PC-9 (cell line): ENCODE measurements at regions not wholly inside any gene's neighbourhood (a gene's known extent, or its start where the extent isn't known, plus 50 kb on each side); places are given as distances from the start of the nearest gene placed in this dataset.

Experiments used
- EZH2 ChIP-seq: fragments of 200-600 bp; sonication (generic); IDR thresholded peaks from 2 replicates; pipeline ENCODE4 v1.8.0; 2017; ENCODE audit warnings: antibody characterized with exemption, low read depth
- TF ChIP-seq, protein P1 (sequence below): fragments of 200-600 bp; sonication (generic); conservative IDR thresholded peaks from 2 replicates; pipeline ENCODE4 v1.6.1; 2017; ENCODE audit warnings: mixed run types, antibody characterized with exemption, mild to moderate bottlenecking, moderate library complexity

DNA sequence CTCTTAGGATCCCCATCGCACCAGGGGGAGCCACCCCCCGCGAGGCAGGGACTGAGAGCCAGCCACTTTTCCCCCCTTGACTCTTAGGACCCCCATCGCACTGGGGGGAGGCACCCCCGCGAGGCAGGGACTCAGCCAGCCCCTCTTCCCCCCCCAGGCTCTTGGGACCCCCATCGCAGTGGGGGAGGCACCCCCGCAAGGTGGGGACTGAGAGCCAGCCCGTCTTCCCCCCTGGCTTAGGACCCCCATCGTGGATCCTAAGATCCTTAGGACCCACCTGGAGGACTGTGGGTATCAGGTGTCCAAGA, 365.2 kb upstream of the SPRY2 start:
- TF ChIP-seq, protein P1, sequence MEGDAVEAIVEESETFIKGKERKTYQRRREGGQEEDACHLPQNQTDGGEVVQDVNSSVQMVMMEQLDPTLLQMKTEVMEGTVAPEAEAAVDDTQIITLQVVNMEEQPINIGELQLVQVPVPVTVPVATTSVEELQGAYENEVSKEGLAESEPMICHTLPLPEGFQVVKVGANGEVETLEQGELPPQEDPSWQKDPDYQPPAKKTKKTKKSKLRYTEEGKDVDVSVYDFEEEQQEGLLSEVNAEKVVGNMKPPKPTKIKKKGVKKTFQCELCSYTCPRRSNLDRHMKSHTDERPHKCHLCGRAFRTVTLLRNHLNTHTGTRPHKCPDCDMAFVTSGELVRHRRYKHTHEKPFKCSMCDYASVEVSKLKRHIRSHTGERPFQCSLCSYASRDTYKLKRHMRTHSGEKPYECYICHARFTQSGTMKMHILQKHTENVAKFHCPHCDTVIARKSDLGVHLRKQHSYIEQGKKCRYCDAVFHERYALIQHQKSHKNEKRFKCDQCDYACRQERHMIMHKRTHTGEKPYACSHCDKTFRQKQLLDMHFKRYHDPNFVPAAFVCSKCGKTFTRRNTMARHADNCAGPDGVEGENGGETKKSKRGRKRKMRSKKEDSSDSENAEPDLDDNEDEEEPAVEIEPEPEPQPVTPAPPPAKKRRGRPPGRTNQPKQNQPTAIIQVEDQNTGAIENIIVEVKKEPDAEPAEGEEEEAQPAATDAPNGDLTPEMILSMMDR, result no peak
- TF ChIP-seq EZH2, result no peak
